Colonic mucosa (tissue), 4 donors: ENCODE measurements at regions not wholly inside any gene's neighbourhood (a gene's known extent, or its start where the extent isn't known, plus 50 kb on each side); places are given as distances from the start of the nearest gene placed in this dataset.

ENCODE experiments used
- DNase-seq: peaks from one replicate; pipeline ENCODE4 v3.0.0-alpha.2; 2020
- H3K27ac ChIP-seq: fragments of 200-600 bp; one replicate; pipeline ENCODE4 v1.8.0; 2021
- H3K27me3 ChIP-seq: fragments of 200-600 bp; one replicate; pipeline ENCODE4 v1.8.0; 2021
- H3K36me3 ChIP-seq: fragments of 200-600 bp; one replicate; pipeline ENCODE4 v1.8.0; 2021
- H3K4me1 ChIP-seq: fragments of 200-600 bp; one replicate; pipeline ENCODE4 v1.8.0; 2021; ENCODE audit warnings: mild to moderate bottlenecking
- H3K4me3 ChIP-seq: fragments of 200-600 bp; one replicate; pipeline ENCODE4 v1.8.0; 2021
- H3K9ac ChIP-seq, 2 donors: one replicate each; pipeline ENCODE4 v1.7.0; 2013; ENCODE audit warnings: control low read depth in 2 of 2, low read depth in 2 of 2, low read length in 2 of 2
- H3K9me3 ChIP-seq: fragments of 200-600 bp; one replicate; pipeline ENCODE4 v1.8.0; 2021
- CTCF ChIP-seq: fragments of 200-600 bp; IDR thresholded peaks from one replicate; pipeline ENCODE4 v1.8.0; 2022; ENCODE audit warnings: antibody characterized with exemption, mild to moderate bottlenecking
- intact Hi-C: fragments of 100-400 bp; cut with DNase I; formaldehyde crosslinking; loops from one replicate; pipeline ENCODE4 v1.14.1; 2022
- donor health status: healthy.
- donor health status: DM: no; HTN: no; CAD: no.
- donor health status: DM: no; HTN: no; CAD: no.

- intact Hi-C loops, result no loop called here
- no peaks in the 10 kb centered on the region for H3K4me1 ChIP-seq
- no peaks in the 10 kb centered on the region for H3K9me3 ChIP-seq
- no peak for DNase-seq
- no peaks in the 10 kb centered on the region for H3K36me3 ChIP-seq
- H3K4me3 ChIP-seq, result no peak overlapping the region
- H3K27me3 ChIP-seq, result no peaks in the 10 kb centered on the region
- no peak overlapping the region for H3K9ac ChIP-seq
- H3K27ac ChIP-seq, result no peak overlapping the region
- no peak for TF ChIP-seq CTCF
Measured at GRCh38 chr4:125517831-125518230, 203.1 kb downstream of the FAT4 start.

GRCh38 chr4:125518281-125518680 is 203.5 kb downstream of the FAT4 start:
- intact Hi-C loops, result no loop called here
- H3K4me3 ChIP-seq, result no peak overlapping the region
- H3K9ac ChIP-seq, result no peak overlapping the region
- H3K9me3 ChIP-seq, result no peaks in the 10 kb centered on the region
- no peaks in the 10 kb centered on the region for H3K4me1 ChIP-seq
- DNase-seq, result no peak
- TF ChIP-seq CTCF, result no peak
- no peaks in the 10 kb centered on the region for H3K27me3 ChIP-seq
- H3K27ac ChIP-seq, result no peak overlapping the region
- H3K36me3 ChIP-seq, result no peaks in the 10 kb centered on the region

- intact Hi-C loops, result no loop called here
- Histone ChIP-seq H3K9ac (no peak overlapping the region), H3K27me3 (no peaks in the 10 kb centered on the region), H3K36me3 (no peaks in the 10 kb centered on the region), H3K4me1 (no peaks in the 10 kb centered on the region), H3K27ac (no peak overlapping the region), H3K4me3 (no peak overlapping the region), H3K9me3 (no peaks in the 10 kb centered on the region)
- no peak for TF ChIP-seq CTCF
- DNase-seq, result no peak
Measured at GRCh38 chr4:125519371-125520146, 204.8 kb downstream of the FAT4 start.

GRCh38 chr4:125520258-125520990 is 205.7 kb downstream of the FAT4 start:
- no peaks in the 10 kb centered on the region for H3K4me1 ChIP-seq
- no peak overlapping the region for H3K9ac ChIP-seq
- no peak for DNase-seq
- no peak for TF ChIP-seq CTCF
- intact Hi-C loops, result no loop called here
- no peaks in the 10 kb centered on the region for H3K27me3 ChIP-seq
- no peaks in the 10 kb centered on the region for H3K36me3 ChIP-seq
- H3K4me3 ChIP-seq, result no peak overlapping the region
- no peak overlapping the region for H3K27ac ChIP-seq
- no peaks in the 10 kb centered on the region for H3K9me3 ChIP-seq

- Histone ChIP-seq H3K27me3 (no peaks in the 10 kb centered on the region), H3K4me1 (no peaks in the 10 kb centered on the region), H3K27ac (no peak overlapping the region), H3K4me3 (no peak overlapping the region), H3K9ac (no peak overlapping the region), H3K36me3 (no peaks in the 10 kb centered on the region), H3K9me3 (no peaks in the 10 kb centered on the region)
- no peak for TF ChIP-seq CTCF
- intact Hi-C loops, result no loop called here
- DNase-seq, result no peak
Measured at GRCh38 chr4:125522588-125522987, 207.8 kb downstream of the FAT4 start.
